Esophagus squamous epithelium (tissue), 5 donors: ENCODE measurements at regions not wholly inside any gene's neighbourhood (a gene's known extent, or its start where the extent isn't known, plus 50 kb on each side); places are given as distances from the start of the nearest gene placed in this dataset.

Source experiments
- DNase-seq: peaks from one replicate; lab custom pipeline; 2025; lab: John Stamatoyannopoulos, UW
- H3K27ac ChIP-seq, 4 donors: fragments of 200-600 bp; sonication (generic); one replicate each; pipeline ENCODE4 v1.5.1; 2016 to 2019; ENCODE audit warnings: mild to moderate bottlenecking in 1 of 4
- H3K27me3 ChIP-seq, 4 donors: fragments of 200-600 bp; sonication (generic); 1 replicate in 3 of 4; 2 replicates in 1 of 4; pipeline versions ENCODE4 v1.5.1 to v1.6.0; 2017 to 2021; ENCODE audit warnings: antibody characterized with exemption in 1 of 4
- H3K36me3 ChIP-seq, 3 donors: fragments of 200-600 bp; sonication (generic); one replicate each; pipeline ENCODE4 v1.5.1; 2016 to 2019
- H3K4me1 ChIP-seq, 3 donors: fragments of 200-600 bp; sonication (generic); one replicate each; pipeline ENCODE4 v1.5.1; 2017 to 2019
- H3K4me3 ChIP-seq, 4 donors: fragments of 200-600 bp; sonication (generic); 1 replicate in 3 of 4; 2 replicates in 1 of 4; pipeline ENCODE4 v1.5.1; 2016 to 2019; ENCODE audit warnings: mild to moderate bottlenecking in 2 of 4, moderate library complexity in 1 of 4
- H3K9me3 ChIP-seq, 3 donors: fragments of 200-600 bp; sonication (generic); one replicate each; pipeline ENCODE4 v1.5.1; 2016 to 2019
- CTCF ChIP-seq, 6 experiments: fragments of 450-650 bp in 4 of 6; fragments of 200-600 bp in 2 of 6; sonication (generic) in 2 of 6; IDR thresholded peaks; one replicate each; pipeline ENCODE4 v1.5.1; 2016 to 2019; ENCODE audit warnings: antibody characterized with exemption in 6 of 6, mild to moderate bottlenecking in 4 of 6, moderate library complexity in 4 of 6
- POLR2A ChIP-seq, 4 donors: fragments of 450-650 bp; IDR thresholded peaks; one replicate each; pipeline ENCODE4 v1.6.1; 2017; ENCODE audit warnings: antibody characterized with exemption in 4 of 4, mild to moderate bottlenecking in 4 of 4, moderate library complexity in 3 of 4
- WGBS, 2 donors: methylation state at CpG; one replicate each; pipeline ENCODE4 v1.1.5; 2018; 5-methylcytosine and 5-hydroxymethylcytosine counted together
- intact Hi-C: fragments of 100-400 bp; cut with DNase I; formaldehyde crosslinking; loops from one replicate; pipeline ENCODE4 v1.15.0; 2022
- donor health status: DM: yes; HTN: yes; CAD: no.

- H3K4me3 ChIP-seq = no peak overlapping the region
- H3K27ac ChIP-seq = no peak overlapping the region
- DNase-seq = no peak
- intact Hi-C loops = no loop called here
- no peaks in the 10 kb centered on the region for H3K27me3 ChIP-seq
- no peaks in the 10 kb centered on the region for H3K9me3 ChIP-seq
- H3K4me1 ChIP-seq = no peaks in the 10 kb centered on the region
- 84 to 94% methylated on average over 8 of the region's 8 CpGs for WGBS, 2 donors
- no peaks in the 10 kb centered on the region for H3K36me3 ChIP-seq
- TF ChIP-seq CTCF (IDR thresholded peaks at IDR 0.05) (no peak), POLR2A (IDR thresholded peaks at IDR 0.05) (no peak)
These were observed 130.4 kb upstream of the BASP1 start for GRCh38 chr5:17087035-17087434.

- H3K36me3 ChIP-seq = no peaks in the 10 kb centered on the region
- no peak overlapping the region for H3K4me3 ChIP-seq
- no peak overlapping the region for H3K27ac ChIP-seq
- TF ChIP-seq CTCF (IDR thresholded peaks at IDR 0.05) (no peak), POLR2A (IDR thresholded peaks at IDR 0.05) (no peak)
- no peak for DNase-seq
- H3K4me1 ChIP-seq = no peaks in the 10 kb centered on the region
- no peaks in the 10 kb centered on the region for H3K27me3 ChIP-seq
- intact Hi-C loops = no loop called here
- H3K9me3 ChIP-seq = no peaks in the 10 kb centered on the region
- 60 to 73% methylated on average over 4 of the region's 4 CpGs for WGBS, 2 donors
These were observed 129.4 kb upstream of the BASP1 start for GRCh38 chr5:17088051-17088450.

GRCh38 chr5:17089001-17089400, 128.4 kb upstream of the BASP1 start:
- no peak for TF ChIP-seq CTCF (IDR thresholded peaks at IDR 0.05)
- TF ChIP-seq POLR2A (IDR thresholded peaks at IDR 0.05) = no peak
- DNase-seq = no peak
- Histone ChIP-seq H3K4me1 (no peaks in the 10 kb centered on the region), H3K4me3 (no peak overlapping the region), H3K36me3 (no peaks in the 10 kb centered on the region), H3K27me3 (no peaks in the 10 kb centered on the region), H3K9me3 (no peaks in the 10 kb centered on the region), H3K27ac (no peak overlapping the region)
- intact Hi-C loops = no loop called here

GRCh38 chr5:17089690-17090089, 127.7 kb upstream of the BASP1 start:
- H3K27me3 ChIP-seq = no peaks in the 10 kb centered on the region
- no peaks in the 10 kb centered on the region for H3K9me3 ChIP-seq
- no peak for TF ChIP-seq CTCF (IDR thresholded peaks at IDR 0.05)
- no peak overlapping the region for H3K27ac ChIP-seq
- 74 to 80% methylated on average over 2 of the region's 2 CpGs for WGBS, 2 donors
- no peak overlapping the region for H3K4me3 ChIP-seq
- intact Hi-C loops = no loop called here
- DNase-seq = no peak
- no peaks in the 10 kb centered on the region for H3K36me3 ChIP-seq
- H3K4me1 ChIP-seq = peaks cover 0 to under 1% (median 0%) of the 10 kb centered on the region in 3 donors

- no peak for DNase-seq
- intact Hi-C loops = no loop called here
- Histone ChIP-seq H3K9me3 (no peaks in the 10 kb centered on the region), H3K27me3 (no peaks in the 10 kb centered on the region), H3K4me3 (no peak overlapping the region), H3K27ac (no peak overlapping the region), H3K36me3 (no peaks in the 10 kb centered on the region), H3K4me1 (peaks cover 0 to 6% (median 0%) of the 10 kb centered on the region in 3 donors)
- no peak for TF ChIP-seq POLR2A (IDR thresholded peaks at IDR 0.05)
- TF ChIP-seq CTCF (IDR thresholded peaks at IDR 0.05) = no peak
- 65 to 79% methylated on average over 5 of the region's 5 CpGs for WGBS, 2 donors
These were observed 126.6 kb upstream of the BASP1 start for GRCh38 chr5:17090839-17091238.
